Bone marrow (tissue), 2 donors: ENCODE measurements at regions not wholly inside any gene's neighbourhood (a gene's known extent, or its start where the extent isn't known, plus 50 kb on each side); places are given as distances from the start of the nearest gene placed in this dataset.
"Not testable (repeated sequence)": the region's sequence is repeated elsewhere in the genome, so short reads cannot be mapped to it uniquely, and the experiment has no call there.

ENCODE experiments used
- DNase-seq, 2 donors: peaks; one replicate each; lab custom pipeline; 2025; lab: John Stamatoyannopoulos, UW

DNA sequence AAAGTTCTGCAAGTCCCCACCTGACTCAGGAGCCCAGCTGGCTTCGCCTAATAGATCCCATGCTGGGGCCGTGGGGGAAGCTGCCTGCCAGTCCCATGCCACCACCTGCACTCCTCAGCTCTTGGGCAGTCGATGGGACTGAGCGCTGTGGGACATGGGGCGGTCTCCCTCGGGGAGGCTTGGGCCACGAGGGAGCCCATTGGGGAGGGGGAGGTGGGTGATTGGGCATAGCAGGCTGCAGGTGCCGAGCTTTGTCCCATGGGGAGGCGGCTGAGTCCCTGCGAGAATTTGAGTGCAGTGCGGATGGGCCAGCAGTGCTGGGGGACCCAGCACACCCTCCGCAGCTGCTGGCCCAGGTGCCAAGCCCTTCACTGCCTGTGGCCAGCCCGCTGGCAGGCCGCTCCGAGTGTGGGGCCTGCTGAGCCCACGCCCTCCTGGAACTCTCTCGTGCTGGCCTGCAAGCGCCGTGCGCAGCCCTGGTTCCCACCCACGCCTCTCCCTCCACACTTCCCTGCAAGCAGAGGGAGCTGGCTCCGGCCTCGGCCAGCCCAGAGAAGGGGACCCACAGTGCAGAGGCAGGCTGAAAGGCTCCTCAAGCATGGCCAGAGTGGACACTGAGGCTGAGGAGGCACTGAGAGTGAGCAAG lies 467.3 kb downstream of the IRS2 start:
- DNase-seq, result no peak

DNA sequence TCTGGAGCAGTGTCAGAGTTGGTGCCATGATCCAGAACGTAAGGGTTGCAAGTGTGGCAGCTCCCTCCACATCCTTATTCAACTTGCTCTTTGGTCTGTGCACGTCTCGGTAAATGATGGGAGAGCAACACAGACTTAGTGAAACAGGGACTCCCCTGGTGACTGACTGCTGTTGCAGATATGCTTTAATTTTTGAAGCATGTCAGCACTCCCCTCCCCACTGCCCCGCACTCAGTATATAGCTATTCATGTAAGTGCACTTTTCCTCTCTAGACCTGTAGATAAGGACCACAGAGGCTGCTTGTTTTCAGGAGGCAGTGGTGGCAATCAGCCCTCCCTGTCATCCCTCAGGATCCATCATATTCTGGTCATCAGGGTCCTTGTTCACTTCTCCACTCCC lies 470.9 kb downstream of the IRS2 start:
- no peak for DNase-seq

DNA sequence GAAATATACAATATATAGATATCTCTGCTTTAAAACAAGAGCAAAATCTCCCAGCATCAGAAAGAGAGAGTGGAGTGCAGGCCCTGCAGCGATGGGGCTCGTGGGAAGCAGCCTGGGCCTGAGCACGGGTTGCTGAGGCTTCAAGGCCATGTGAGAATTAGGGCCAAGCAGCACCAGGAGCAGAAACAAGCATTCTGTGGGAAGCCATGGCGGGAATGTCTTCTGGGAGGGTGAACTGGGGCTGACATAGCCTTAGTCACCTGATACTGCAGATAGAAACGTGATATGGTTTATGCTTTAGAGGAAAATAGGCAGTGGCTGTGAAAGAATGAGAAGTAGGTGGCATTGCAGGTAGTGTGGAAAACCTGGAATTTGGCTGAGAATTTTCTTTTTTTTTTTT lies 472.3 kb downstream of the IRS2 start:
- DNase-seq, result no peak

DNA sequence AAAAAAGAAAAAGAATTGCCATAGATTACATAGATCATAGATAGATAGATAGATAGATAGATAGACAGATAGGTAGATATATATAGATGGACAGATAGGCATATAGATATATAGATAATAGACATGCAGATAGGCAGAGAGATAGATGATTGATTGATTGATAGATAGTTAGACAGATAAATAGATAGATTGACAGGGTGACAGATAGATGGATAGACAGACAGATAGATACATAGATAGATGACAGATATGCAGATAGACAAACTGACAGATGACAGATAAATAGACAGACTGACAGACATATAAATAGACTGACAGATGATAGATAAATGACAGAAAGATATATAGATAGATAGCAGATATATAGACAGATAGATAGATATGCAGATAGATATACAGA lies 474.0 kb downstream of the IRS2 start:
- DNase-seq, result no peak

DNA sequence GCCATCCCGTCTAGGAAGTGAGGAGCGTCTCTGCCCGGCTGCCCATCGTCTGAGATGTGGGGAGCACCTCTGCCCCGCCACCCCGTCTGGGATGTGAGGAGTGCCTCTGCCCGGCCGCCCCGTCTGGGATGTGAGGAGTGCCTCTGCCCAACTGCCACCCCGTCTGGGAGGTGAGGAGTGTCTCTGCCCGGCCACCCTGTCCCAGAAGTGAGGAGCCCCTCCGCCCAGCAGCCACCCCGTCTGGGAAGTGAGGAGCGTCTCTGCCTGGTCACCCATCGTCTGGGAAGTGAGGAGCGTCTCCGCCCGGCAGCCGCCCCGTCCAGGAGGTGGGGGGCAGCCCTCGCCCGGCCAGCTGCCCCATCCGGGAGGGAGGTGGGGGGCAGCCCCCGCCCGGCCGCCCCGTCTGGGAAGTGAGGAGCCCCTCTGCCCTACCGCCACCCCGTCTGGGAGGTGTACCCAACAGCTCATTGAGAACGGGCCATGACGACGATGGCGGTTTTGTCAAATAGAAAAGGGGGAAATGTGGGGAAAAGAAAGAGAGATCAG lies 474.9 kb downstream of the IRS2 start:
- not testable (repeated sequence) for DNase-seq

DNA sequence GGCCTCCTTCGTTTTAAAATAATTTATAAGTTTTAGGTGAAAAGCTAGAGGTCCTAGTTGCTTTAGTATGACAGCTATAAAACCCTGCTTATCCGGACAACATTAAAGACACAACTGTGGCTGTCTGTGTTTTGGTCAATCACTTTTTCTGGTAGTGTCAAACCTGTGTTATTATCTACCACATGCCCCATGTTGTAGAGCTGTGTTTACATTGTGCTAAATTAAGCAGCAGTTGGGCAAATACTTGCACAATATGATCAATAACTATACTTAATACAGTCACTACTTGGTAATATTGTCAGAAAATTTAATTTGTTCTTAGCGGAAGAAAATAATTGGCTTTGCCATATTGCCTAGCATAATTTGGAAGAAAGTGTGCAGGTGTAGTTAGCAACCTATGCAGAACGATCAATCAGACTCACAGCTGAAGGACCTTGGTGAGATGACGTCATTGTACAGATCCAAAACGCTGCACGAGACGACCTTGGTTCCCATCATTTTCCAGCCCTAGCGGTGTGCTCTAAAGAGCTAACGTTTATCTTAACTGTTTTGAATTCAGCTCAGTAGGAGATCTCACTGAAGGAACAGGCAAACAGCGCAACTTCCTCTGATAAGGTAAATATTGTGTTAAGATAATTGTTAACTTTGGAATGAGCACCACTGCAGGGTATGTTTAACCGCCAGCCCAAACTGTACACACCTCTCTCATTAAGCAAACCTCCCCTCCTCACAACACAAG lies 476.6 kb downstream of the IRS2 start:
- no peak for DNase-seq

DNA sequence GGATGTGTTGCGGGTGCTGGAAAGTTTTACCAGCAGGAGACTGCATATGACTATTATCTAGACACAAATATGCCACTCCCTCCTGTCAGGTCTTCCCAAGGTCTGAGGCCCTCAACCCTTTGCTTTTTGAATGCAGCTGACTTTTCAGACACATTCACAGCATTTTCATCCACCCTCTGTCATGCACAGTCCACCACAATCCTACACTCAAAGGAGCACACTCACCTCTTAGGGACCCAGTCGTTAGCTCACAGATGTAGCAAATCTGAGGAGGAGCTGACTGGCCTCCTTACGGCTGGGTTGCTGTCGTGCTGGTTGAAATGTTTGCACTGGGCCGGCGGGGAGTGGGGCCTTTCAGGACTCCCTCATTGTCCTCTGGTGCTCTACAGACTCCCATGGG lies 479.4 kb downstream of the IRS2 start:
- no peak for DNase-seq

DNA sequence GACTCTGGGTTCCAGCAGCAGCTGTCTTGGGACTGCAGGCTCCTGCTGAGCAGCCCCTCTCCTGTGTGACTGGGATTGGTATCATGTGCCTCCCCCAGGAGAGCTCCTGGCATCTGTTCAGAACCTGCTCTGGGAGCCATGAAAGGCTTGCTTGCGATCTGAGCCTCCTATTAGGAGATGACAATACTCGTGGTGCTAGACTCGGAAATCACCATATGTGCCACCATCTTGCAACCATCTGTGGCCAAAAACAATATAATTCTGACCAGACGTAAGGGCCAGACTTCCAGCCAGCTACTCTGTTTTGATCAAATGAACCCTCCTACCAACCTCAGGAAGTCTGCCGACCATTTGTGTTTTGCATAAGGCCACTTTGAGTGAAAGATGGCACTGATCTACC lies 484.7 kb downstream of the IRS2 start:
- no peak for DNase-seq

DNA sequence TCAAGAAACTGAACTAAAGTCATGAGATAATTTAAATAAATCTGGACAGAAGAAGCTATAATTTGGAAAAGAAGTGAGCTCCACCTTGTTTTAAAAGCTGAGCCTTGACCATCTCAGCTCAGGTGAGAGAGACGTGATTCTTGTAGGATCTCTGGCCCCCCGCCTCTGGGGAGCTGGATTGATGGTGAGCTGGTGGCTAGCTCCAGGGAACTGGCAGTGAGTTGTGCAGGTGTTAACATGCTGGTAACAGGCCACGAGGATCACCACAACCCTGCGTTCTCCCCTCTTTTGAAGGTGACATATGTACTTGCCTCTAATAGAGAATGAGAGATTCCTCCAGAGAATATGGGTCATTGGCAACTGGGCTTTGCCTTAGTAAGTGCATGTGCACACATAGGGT lies 485.1 kb downstream of the IRS2 start:
- no peak for DNase-seq

DNA sequence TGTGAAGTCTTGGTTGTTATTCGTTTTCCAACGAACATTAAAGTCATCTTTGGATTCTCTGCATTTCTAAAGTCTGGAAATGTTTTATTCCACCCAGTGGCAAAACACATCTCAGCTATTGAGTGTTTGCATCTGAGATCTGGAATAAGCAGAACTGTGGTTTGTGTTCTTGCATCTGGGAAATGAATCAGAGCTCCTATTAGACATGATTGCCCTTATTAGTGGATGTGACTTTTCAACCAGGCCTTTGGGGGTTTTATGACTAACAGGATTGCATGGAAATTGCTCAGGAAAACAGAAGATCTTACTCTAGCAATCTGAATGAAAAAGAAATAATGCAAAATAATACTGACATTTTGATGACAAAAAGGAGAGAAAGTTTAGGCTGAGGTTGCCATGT lies 488.8 kb downstream of the IRS2 start:
- DNase-seq, result no peak

DNA sequence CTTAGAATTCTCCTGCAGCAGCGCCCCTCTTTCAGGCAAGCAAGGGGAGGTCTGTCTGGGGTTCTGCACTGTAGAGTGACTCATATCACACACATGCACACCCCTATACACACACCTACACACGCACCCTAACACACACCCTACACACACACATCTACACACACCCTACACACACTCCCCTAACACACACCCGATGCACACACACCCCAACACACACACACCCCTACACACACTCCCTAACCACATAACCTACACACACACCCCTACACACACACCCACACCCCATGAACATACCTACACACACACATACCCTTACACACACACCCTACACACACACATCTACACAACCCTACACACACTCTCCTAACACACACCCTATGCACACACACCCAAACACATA lies 493.2 kb downstream of the IRS2 start:
- no peak for DNase-seq

DNA sequence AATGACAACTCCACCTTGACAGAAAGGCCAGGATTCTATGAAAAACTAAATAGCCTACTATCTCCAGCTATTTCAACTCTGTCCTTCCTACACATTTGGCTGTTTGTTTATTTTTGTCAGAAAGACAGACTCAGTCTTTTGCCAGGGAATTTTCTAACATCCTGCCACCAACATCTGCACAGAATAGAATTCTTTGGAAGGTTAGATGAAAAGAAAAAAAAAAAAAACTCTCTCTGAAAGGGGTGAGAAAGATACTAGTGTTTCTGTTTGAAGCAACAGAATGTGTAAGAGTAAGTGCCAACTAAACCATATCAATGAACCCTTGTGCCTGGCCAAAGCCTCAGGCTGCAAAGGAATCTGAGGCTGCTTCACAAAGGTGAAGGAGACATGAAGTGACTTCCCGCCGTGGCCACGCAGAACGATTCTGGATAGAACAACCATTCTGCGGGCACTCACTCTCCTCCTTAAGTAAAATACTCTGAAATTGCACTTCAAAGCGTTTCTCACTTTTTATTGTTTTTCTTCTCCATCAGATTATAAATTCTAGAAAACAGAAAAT lies 498.2 kb downstream of the IRS2 start:
- DNase-seq, result no peak

DNA sequence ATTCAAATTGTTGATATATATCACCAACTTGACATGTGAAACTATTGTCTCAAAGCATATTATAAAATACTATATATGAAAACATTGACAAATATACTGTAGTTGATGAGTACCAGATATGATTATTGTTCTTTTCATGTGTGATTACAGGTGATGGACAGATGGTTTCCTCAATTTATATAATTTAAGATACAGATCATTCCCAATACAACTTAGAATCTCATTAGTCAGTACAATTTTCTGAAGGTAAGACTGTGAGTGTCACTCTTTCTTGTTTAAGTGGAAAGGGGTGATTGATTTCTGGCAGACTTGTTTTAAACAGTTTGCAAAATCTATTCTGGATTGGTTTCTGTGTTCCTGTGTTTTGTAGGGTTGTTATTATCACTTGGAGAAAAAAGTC lies 498.8 kb downstream of the IRS2 start:
- no peak for DNase-seq

DNA sequence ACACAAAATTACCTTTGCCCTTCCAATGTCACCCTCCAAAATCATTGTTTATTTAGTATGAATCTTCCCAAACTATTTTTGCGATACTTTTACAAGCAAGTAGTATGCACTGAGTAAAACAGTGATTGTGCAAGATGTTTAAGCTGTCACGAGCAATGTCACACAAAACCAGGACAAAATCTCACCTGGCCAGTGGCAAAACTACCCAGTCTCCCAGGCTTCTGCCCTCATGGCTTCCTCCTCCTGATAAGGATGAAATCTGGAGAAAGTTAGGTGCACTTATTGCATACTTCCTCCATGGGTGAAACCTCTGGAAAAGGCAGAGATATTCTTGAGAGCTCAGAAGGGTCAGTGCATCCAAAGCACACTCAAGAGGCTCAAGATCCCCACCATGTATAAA lies 500.8 kb downstream of the IRS2 start:
- DNase-seq, result no peak

DNA sequence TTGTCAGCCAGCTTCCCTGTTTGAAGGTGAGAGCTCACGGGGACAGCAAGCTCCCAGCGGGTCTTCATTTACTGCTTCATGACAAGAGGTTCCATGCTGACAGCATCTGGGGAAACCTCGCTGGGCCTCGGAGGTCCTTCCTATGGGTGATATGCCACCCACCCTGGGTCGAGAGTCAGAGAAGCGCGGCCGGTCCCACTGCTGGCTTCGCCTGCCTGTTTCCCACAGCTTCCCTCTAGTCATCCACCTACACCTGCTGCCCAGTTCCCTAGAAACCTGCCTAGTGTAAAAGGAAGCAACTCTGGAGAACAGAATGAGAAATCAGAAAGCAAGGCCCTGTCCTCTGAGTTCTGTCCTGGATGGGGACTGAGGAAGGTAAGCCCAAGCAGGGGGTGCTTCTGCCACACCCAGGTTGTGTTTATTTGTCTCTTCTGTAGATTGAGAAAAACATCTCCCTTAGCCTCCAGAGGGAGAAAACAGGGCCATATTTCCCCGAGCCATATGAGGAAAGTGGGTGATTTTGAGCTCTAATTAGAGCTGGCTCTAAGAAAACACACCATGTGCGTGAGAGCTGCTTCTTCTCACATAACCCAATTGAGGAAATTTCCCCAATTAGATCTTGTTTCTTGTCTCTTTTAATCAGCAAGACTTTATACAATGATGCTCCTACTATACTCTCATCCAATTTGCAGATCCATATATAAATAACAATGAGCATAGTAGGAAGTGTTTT lies 504.3 kb downstream of the IRS2 start:
- DNase-seq, result no peak

DNA sequence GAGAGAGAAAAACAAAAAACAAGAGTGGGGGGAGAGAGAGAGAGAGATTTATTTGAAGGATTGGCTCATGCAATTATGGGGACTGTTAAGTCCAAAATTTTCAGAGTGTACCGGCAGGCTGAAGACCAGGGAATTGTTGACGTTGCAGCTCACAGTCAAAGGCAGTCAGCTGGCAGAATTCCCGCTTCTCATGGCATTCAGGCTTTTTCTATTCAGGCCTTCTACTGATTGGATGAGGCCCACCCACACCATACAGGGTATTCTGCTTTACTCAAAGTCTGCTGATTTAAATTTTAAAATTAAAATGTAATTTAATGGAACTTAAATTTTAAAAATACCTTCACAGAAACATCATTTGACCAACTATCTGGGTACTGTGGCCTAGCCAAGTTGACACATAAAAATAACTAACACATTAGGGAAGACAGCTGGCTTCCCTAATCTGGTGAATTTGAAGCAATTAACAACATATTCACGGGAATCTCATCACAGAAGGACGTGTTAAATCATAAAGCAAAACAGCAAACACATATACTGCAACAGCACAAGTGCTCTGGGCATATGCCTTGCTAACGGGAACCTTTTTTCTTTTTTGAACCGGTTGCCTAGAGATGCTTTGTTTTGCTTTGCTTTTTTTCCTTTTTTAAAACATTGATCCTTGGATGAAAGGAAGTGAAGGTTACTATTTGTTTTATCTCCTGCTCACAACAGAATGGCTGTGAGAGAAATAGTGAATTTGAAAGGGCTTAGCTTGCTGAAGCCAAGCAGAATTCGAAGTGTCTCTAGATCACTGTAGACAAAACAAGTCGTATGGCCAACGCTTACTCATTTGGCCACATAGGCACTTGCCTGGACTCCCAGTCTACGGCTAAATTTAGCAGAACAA lies 505.1 kb downstream of the IRS2 start:
- DNase-seq, result no peak

DNA sequence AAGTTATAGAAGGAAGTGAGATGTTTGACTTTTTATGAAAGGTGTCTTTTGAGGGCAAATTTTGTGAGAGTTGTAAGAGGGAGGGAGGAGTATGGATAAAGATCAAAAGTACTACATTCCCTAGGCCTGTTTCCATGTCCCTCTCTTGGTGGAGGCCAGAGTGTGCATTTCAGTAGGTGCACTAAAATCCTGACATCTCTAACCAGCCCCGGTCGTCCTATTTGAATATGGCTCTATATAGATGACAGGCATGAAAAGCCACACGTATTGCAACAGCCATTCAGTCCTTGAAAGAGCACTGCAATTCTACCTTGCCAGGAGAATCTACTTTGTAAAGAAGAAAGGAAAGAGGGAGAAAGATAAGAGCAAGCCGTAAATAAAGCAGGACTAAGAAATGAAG lies 510.1 kb downstream of the IRS2 start:
- no peak for DNase-seq

DNA sequence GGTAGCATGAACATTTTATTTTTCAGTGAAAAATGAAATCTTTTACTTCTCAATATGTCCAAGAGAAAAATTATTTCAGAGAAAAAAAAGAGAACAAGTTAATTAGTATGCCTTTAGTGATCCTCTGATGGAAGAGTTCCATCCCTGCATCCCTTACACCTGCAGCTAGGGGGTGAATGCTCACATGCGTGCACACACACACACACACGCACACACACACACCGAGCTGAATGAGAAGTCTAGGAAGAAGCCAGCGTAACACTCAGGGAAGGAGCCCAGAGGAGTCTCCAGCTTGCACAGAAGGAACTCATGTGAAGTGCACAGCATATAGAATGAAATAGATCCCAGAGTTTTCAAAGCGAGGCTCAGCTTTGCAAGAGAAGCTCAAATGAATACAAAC lies 510.5 kb downstream of the IRS2 start:
- DNase-seq, result no peak

DNA sequence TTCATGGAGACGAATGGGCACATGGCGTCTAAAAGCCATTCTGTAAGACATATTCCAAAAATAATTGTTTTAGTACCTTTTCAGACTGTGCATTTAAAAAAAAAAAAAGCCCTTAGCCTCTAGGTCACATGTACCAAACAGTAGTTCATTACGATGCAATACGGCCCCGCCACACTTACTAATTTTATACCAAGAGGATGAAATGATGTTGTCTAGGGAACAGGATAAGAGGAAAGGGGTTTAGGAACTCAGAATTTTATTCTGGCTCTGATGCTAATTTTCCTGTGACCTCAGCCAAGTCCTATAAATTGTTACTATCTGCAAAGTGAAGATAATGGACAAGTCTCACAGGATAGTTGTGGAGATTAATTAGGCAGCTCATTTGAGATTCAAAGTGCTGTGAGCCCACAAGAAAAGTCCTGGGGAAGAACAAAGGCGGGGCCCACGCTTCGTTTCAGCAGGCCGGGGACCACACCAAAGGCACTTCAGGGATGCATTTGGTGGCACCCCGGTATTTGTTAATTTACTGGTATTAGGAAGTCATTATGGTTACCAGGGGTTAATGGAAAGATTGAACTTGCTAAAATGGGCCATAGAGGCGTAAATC lies 511.1 kb downstream of the IRS2 start:
- DNase-seq, result no peak

DNA sequence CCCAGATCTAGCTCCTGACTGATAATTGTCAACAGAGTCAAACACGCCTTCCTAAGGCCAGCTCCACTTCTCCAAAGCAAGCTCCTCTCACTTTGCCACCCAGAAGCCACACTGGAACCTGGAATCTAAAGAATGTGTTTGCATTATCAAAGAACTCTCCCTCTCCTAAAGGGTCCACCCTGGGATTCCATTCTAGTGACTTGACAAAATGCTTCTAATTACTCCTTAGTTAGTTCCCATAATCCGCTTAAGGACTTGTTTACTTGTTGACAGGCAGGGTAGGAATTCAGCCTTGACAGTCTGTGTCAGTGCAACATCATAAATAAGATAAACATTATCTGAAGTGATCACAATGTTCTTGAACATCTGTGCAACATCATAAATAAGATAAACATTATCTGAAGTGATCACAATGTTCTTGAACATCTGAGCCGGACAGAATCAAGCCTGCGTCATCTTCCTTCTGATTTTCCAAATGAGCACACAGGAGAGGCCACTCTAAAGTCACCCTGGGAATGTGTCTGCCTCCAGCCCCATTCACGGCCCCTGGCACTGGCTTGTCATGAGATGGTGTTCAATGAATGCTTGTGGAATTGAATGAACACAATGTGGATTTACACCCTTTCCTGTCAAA lies 512.1 kb downstream of the IRS2 start:
- no peak for DNase-seq

DNA sequence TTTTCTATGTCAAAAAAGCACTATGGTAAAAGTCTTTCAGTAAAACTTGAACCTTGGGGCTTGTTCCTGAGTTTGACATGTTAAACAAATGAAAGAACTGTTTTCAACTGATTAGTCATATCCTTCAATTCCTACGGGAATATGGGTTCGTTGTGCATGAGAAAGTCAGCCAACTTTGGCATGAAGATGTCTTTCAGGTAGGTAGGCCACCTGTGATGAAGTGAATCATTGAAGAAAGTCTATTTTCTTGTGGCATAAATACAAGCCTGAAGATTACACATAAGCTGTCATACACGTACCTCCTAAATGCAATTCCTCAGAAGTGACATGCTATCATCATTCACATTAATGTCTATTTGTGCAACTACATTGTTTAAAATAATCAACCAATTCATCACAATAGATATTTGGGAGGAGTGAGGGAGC lies 513.0 kb downstream of the IRS2 start:
- no peak for DNase-seq
